Neural cell (in vitro differentiated cells): ENCODE measurements at regions not wholly inside any gene's neighbourhood (a gene's known extent, or its start where the extent isn't known, plus 50 kb on each side); places are given as distances from the start of the nearest gene placed in this dataset.

ENCODE experiments used
- H2AFZ ChIP-seq: fragments of 200-600, 300-800 bp; sonication (generic), shearing (Covaris generic); 2 replicates; pipeline ENCODE4 v1.6.0; 2014; ENCODE audit warnings: low read depth, mild to moderate bottlenecking, antibody characterized with exemption, low read length, moderate library complexity
- H3F3A ChIP-seq: fragments of 200-600 bp; shearing (Covaris generic); 2 replicates; pipeline ENCODE4 v1.6.1; 2016; ENCODE audit warnings: mild to moderate bottlenecking, moderate library complexity, mixed read lengths, antibody characterized with exemption, low read length; ENCODE audit not compliant: insufficient read depth, poor library complexity, severe bottlenecking
- H3K27ac ChIP-seq: fragments of 200-600, 300-800 bp; sonication (generic), shearing (Covaris generic); 2 replicates; pipeline ENCODE4 v1.5.1; 2014; ENCODE audit warnings: mild to moderate bottlenecking, low read length, moderate library complexity
- H3K27me3 ChIP-seq: fragments of 300-800, 200-600 bp; sonication (generic), shearing (Covaris generic); 2 replicates; pipeline ENCODE4 v1.6.0; 2014; ENCODE audit warnings: mild to moderate bottlenecking, low read depth, low read length, moderate library complexity; ENCODE audit not compliant: insufficient read depth
- H3K36me3 ChIP-seq: fragments of 300-800, 200-600 bp; sonication (generic), shearing (Covaris generic); 2 replicates; pipeline ENCODE4 v1.5.1; 2014; ENCODE audit warnings: mild to moderate bottlenecking, antibody characterized with exemption, low read length, moderate library complexity; ENCODE audit not compliant: insufficient read depth
- H3K4me2 ChIP-seq: fragments of 300-800, 200-600 bp; sonication (generic), shearing (Covaris generic); 2 replicates; pipeline ENCODE4 v1.6.0; 2014; ENCODE audit warnings: mild to moderate bottlenecking, low read length
- H3K4me3 ChIP-seq: fragments of 300-800, 200-600 bp; sonication (generic), shearing (Covaris generic); 2 replicates; pipeline ENCODE4 v1.5.1; 2014; ENCODE audit warnings: mild to moderate bottlenecking, low read length, moderate library complexity
- H3K79me2 ChIP-seq: fragments of 200-600 bp; shearing (Covaris generic); replicated peaks from 2 replicates; pipeline ENCODE4 v1.6.0; 2014; ENCODE audit warnings: mild to moderate bottlenecking, low read length, moderate library complexity; ENCODE audit not compliant: insufficient read depth
- H3K9ac ChIP-seq: fragments of 300-800, 200-600 bp; sonication (generic), shearing (Covaris generic); 2 replicates; pipeline ENCODE4 v1.6.1; 2016; ENCODE audit warnings: mild to moderate bottlenecking, low read length, mixed read lengths
- H3K9me2 ChIP-seq: fragments of 200-600 bp; shearing (Covaris generic); 2 replicates; pipeline ENCODE4 v1.6.1; 2016; ENCODE audit warnings: mild to moderate bottlenecking, low read length, mixed read lengths; ENCODE audit not compliant: insufficient read depth
- H3K9me3 ChIP-seq: fragments of 200-600, 300-800 bp; sonication (generic), shearing (Covaris generic); 2 replicates; pipeline ENCODE4 v1.6.1; 2016; ENCODE audit warnings: mild to moderate bottlenecking, mixed run types, low read length, moderate library complexity, mixed read lengths
- H4K20me1 ChIP-seq: fragments of 200-600 bp; shearing (Covaris generic); 2 replicates; pipeline ENCODE4 v1.6.1; 2016; ENCODE audit warnings: mild to moderate bottlenecking, mixed run types; ENCODE audit not compliant: insufficient read depth
- EP300 ChIP-seq: fragments of 450-650 bp; conservative IDR thresholded peaks from 2 replicates; pipeline ENCODE4 v1.6.1; 2014; ENCODE audit warnings: antibody characterized with exemption, mild to moderate bottlenecking, moderate library complexity; ENCODE audit not compliant: poor library complexity, severe bottlenecking
- EZH2 ChIP-seq: fragments of 200-600, 300-800 bp; shearing (Covaris generic), sonication (generic); IDR thresholded peaks from 2 replicates; pipeline ENCODE4 v1.6.1; 2014; ENCODE audit warnings: antibody characterized with exemption, low read length, borderline replicate concordance, mild to moderate bottlenecking; ENCODE audit not compliant: insufficient read depth, poor library complexity, severe bottlenecking
- MXI1 ChIP-seq: fragments of 450-650 bp; conservative IDR thresholded peaks from 2 replicates; pipeline ENCODE4 v1.6.1; 2014; ENCODE audit warnings: antibody characterized with exemption, mild to moderate bottlenecking; ENCODE audit not compliant: poor library complexity, severe bottlenecking
- POLR2AphosphoS5 ChIP-seq: IDR thresholded peaks from 2 replicates; pipeline ENCODE4 v1.6.1; 2012
- RAD21 ChIP-seq: fragments of 450-650 bp; conservative IDR thresholded peaks from 2 replicates; pipeline ENCODE4 v1.6.1; 2014; ENCODE audit warnings: antibody characterized with exemption, mild to moderate bottlenecking, moderate library complexity
- SMC3 ChIP-seq: fragments of 450-650 bp; conservative IDR thresholded peaks from 2 replicates; pipeline ENCODE4 v1.6.1; 2014; ENCODE audit warnings: antibody characterized with exemption, mild to moderate bottlenecking, moderate library complexity; ENCODE audit not compliant: poor library complexity
- TAF1 ChIP-seq: IDR thresholded peaks from 2 replicates; pipeline ENCODE4 v1.6.1; 2012; ENCODE audit warnings: low read depth
- TF ChIP-seq, protein P1 (sequence below): IDR thresholded peaks from 2 replicates; pipeline ENCODE4 v1.6.1; 2012; ENCODE audit warnings: borderline replicate concordance
- TF ChIP-seq, protein P2 (sequence below): fragments of 450-650 bp; IDR thresholded peaks from 2 replicates; pipeline ENCODE4 v1.5.1; 2014; ENCODE audit warnings: antibody characterized with exemption, mild to moderate bottlenecking, moderate library complexity; ENCODE audit not compliant: poor library complexity, severe bottlenecking

DNA sequence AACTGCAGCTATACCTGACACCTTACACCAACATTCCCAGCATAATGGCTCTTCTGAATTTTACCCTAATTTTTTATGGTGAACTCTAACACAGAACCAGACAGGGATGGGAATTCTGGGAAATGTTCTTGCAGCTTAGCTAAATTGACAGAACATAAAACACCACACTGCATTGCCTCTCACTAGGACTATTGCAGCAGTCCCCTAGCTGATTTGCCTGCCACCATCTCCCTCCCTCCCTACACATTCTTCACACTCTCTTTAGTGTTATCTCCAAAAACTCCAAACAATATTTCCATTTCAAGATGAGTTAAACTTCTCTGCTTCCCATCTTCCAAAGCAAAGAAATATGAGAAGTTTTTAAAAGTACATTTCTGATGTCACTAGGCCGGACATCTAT lies 733.9 kb upstream of the INTU start:
- Histone ChIP-seq H3K4me2 (no peak overlapping the region), H3K27ac (no peak overlapping the region), H3K9me3 (no peaks in the 10 kb centered on the region), H3K79me2 (no peaks in the 10 kb centered on the region), H2AFZ (no peak overlapping the region), H3K9ac (no peak overlapping the region), H3K27me3 (no peaks in the 10 kb centered on the region), H3K36me3 (no peaks in the 10 kb centered on the region), H3F3A (no peaks in the 10 kb centered on the region), H3K9me2 (no peaks in the 10 kb centered on the region), H4K20me1 (no peaks in the 10 kb centered on the region), H3K4me3 (no peak overlapping the region)
- TF ChIP-seq EZH2 (no peak), RAD21 (no peak), TAF1 (no peak), POLR2AphosphoS5 (no peak), EP300 (no peak), SMC3 (no peak), MXI1 (no peak)
- TF ChIP-seq, protein P1, sequence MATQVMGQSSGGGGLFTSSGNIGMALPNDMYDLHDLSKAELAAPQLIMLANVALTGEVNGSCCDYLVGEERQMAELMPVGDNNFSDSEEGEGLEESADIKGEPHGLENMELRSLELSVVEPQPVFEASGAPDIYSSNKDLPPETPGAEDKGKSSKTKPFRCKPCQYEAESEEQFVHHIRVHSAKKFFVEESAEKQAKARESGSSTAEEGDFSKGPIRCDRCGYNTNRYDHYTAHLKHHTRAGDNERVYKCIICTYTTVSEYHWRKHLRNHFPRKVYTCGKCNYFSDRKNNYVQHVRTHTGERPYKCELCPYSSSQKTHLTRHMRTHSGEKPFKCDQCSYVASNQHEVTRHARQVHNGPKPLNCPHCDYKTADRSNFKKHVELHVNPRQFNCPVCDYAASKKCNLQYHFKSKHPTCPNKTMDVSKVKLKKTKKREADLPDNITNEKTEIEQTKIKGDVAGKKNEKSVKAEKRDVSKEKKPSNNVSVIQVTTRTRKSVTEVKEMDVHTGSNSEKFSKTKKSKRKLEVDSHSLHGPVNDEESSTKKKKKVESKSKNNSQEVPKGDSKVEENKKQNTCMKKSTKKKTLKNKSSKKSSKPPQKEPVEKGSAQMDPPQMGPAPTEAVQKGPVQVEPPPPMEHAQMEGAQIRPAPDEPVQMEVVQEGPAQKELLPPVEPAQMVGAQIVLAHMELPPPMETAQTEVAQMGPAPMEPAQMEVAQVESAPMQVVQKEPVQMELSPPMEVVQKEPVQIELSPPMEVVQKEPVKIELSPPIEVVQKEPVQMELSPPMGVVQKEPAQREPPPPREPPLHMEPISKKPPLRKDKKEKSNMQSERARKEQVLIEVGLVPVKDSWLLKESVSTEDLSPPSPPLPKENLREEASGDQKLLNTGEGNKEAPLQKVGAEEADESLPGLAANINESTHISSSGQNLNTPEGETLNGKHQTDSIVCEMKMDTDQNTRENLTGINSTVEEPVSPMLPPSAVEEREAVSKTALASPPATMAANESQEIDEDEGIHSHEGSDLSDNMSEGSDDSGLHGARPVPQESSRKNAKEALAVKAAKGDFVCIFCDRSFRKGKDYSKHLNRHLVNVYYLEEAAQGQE = no peak
- TF ChIP-seq, protein P2, sequence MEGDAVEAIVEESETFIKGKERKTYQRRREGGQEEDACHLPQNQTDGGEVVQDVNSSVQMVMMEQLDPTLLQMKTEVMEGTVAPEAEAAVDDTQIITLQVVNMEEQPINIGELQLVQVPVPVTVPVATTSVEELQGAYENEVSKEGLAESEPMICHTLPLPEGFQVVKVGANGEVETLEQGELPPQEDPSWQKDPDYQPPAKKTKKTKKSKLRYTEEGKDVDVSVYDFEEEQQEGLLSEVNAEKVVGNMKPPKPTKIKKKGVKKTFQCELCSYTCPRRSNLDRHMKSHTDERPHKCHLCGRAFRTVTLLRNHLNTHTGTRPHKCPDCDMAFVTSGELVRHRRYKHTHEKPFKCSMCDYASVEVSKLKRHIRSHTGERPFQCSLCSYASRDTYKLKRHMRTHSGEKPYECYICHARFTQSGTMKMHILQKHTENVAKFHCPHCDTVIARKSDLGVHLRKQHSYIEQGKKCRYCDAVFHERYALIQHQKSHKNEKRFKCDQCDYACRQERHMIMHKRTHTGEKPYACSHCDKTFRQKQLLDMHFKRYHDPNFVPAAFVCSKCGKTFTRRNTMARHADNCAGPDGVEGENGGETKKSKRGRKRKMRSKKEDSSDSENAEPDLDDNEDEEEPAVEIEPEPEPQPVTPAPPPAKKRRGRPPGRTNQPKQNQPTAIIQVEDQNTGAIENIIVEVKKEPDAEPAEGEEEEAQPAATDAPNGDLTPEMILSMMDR = no peak

DNA sequence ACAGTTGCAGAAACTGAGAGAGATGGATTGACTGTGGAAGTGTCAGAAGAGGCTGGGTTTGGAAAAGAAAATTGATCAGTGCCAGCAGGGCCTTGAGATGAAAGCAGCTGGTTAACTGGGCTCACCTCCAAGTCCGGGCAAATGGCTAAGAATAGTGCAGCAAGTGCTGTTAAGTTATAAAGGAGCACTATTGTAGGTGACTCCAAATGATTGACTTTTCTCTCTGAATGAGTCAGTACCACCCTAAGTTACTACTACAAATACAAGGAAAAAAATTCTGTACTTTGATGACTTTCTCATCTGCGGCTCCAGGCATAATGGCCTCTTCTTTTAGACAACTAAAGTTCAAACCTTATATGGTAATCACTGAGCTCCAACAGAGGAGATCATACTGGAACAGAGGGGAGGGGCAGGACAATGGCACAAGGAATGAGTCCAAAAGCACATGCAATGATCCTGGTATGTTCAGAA lies 733.4 kb upstream of the INTU start:
- H2AFZ ChIP-seq = no peak overlapping the region
- H3K4me2 ChIP-seq = no peak overlapping the region
- TF ChIP-seq TAF1 (no peak), RAD21 (no peak), MXI1 (no peak), EP300 (no peak), SMC3 (no peak), POLR2AphosphoS5 (no peak), EZH2 (no peak)
- TF ChIP-seq, protein P2 = no peak
- TF ChIP-seq, protein P1 = no peak
- no peaks in the 10 kb centered on the region for H3K36me3 ChIP-seq
- no peaks in the 10 kb centered on the region for H3K79me2 ChIP-seq
- no peak overlapping the region for H3K4me3 ChIP-seq
- H3F3A ChIP-seq = no peaks in the 10 kb centered on the region
- no peaks in the 10 kb centered on the region for H3K27me3 ChIP-seq
- H4K20me1 ChIP-seq = no peaks in the 10 kb centered on the region
- H3K9me3 ChIP-seq = no peaks in the 10 kb centered on the region
- H3K9me2 ChIP-seq = no peaks in the 10 kb centered on the region
- no peak overlapping the region for H3K27ac ChIP-seq
- no peak overlapping the region for H3K9ac ChIP-seq
